GM12878 (cell line): ENCODE measurements at regions not wholly inside any gene's neighbourhood (a gene's known extent, or its start where the extent isn't known, plus 50 kb on each side); places are given as distances from the start of the nearest gene placed in this dataset.

Source experiments
- ATAC-seq: fragments of 200-7000 bp; cut with Tn5 transposase; 3 replicates; pipeline ENCODE4 v1.9.1; 2020; ENCODE audit warnings: mild to moderate bottlenecking, moderate library complexity
- BruUV-seq: library from RNA; stranded (reverse); fragments of 400-500 nt; replicated peaks from 2 replicates; lab custom pipeline; 2021; lab: Mats Ljungman, UMichigan
- CTCF ChIA-PET: fragments of 300-600 bp; sonication (Branson Sonifier 250); formaldehyde crosslinking; extraction: SDS; loops from one replicate; lab custom pipeline; 2021; ENCODE audit warnings: inconsistent platforms; lab: Yijun Ruan, JAX
- POLR2A ChIA-PET: fragments of 350-600 bp; formaldehyde crosslinking; extraction: SDS; loops from one replicate; lab custom pipeline; 2021; ENCODE audit warnings: inconsistent platforms; lab: Charles Lee
- RAD21 ChIA-PET: fragments of 300-600 bp; sonication (Branson Sonifier 250); formaldehyde crosslinking; loops from one replicate; lab custom pipeline; 2023; ENCODE audit warnings: antibody characterized with exemption; ENCODE audit not compliant: unreplicated experiment; lab: Charles Lee
- SMC1A ChIA-PET: fragments of 300-600 bp; sonication (Branson Sonifier 250); formaldehyde crosslinking; loops from one replicate; lab custom pipeline; 2023; ENCODE audit not compliant: unreplicated experiment, uncharacterized antibody; lab: Charles Lee
- DNase-seq: peaks from one replicate; pipeline ENCODE4 v3.0.0-alpha.2; 2011; ENCODE audit warnings: low read depth, low spot score
- FAIRE-seq: peaks from 3 replicates; lab custom pipeline; 2011; peaks lifted over from hg19 to GRCh38; lab: Jason Lieb, UNC
- H2AFZ ChIP-seq: 2 replicates; pipeline ENCODE4 v1.6.0; 2011; ENCODE audit warnings: low read depth, low read length, control low read depth; ENCODE audit not compliant: control insufficient read depth
- H3K27ac ChIP-seq: 2 replicates; pipeline ENCODE4 v1.5.1; 2011; ENCODE audit warnings: control low read depth; ENCODE audit not compliant: control insufficient read depth, insufficient read depth
- H3K27me3 ChIP-seq, 2 experiments: replicated peaks in 1 of 2; 2 replicates each; pipeline versions ENCODE4 v1.6.0 to v1.6.1; 2011; ENCODE audit warnings: low read length in 1 of 2; ENCODE audit not compliant: control insufficient read depth in 2 of 2, insufficient read depth in 2 of 2
- H3K36me3 ChIP-seq, 2 experiments: 2 replicates each; pipeline ENCODE4 v1.5.1; 2011; ENCODE audit warnings: low read length in 1 of 2; ENCODE audit not compliant: control insufficient read depth in 2 of 2, insufficient read depth in 2 of 2
- H3K4me1 ChIP-seq: 2 replicates; pipeline ENCODE4 v1.6.1; 2011; ENCODE audit warnings: mild to moderate bottlenecking, low read length, moderate library complexity, mixed read lengths; ENCODE audit not compliant: control insufficient read depth, insufficient read depth
- H3K4me2 ChIP-seq: 2 replicates; pipeline ENCODE4 v1.6.0; 2011; ENCODE audit warnings: control low read depth; ENCODE audit not compliant: control insufficient read depth, insufficient read depth
- H3K4me3 ChIP-seq: fragments of 200-600 bp; sonication (generic); 2 replicates; pipeline ENCODE4 v1.5.1; 2016
- H3K79me2 ChIP-seq: 2 replicates; pipeline ENCODE4 v1.6.0; 2011; ENCODE audit warnings: low read length; ENCODE audit not compliant: control insufficient read depth, insufficient read depth
- H3K9ac ChIP-seq: 2 replicates; pipeline ENCODE4 v1.8.0; 2011; ENCODE audit warnings: low read length, control low read depth, mixed read lengths; ENCODE audit not compliant: control insufficient read depth, insufficient read depth
- H3K9me3 ChIP-seq: replicated peaks from 3 replicates; pipeline ENCODE4 v1.5.1; 2011; ENCODE audit warnings: mild to moderate bottlenecking, low read length; ENCODE audit not compliant: control insufficient read depth, insufficient read depth
- H4K20me1 ChIP-seq: 2 replicates; pipeline ENCODE4 v1.6.0; 2011; ENCODE audit not compliant: control insufficient read depth, insufficient read depth
- BHLHE40 ChIP-seq, 2 experiments: fragments of 450-650 bp in 1 of 2; IDR thresholded peaks; 2 replicates each; pipeline ENCODE4 v1.6.1; 2011 to 2017; ENCODE audit warnings: low read depth in 2 of 2, borderline replicate concordance in 1 of 2, improper control_type of control experiment in 1 of 2, low read length in 1 of 2, mild to moderate bottlenecking in 1 of 2
- NFYB ChIP-seq: IDR thresholded peaks from 2 replicates; pipeline ENCODE4 v1.6.1; 2011; ENCODE audit warnings: low read depth, mild to moderate bottlenecking, low read length, improper control_type of control experiment, moderate library complexity; ENCODE audit not compliant: insufficient read depth
- SIX5 ChIP-seq: IDR thresholded peaks from 2 replicates; pipeline ENCODE4 v1.6.1; 2011; ENCODE audit warnings: mild to moderate bottlenecking, low read depth, low read length, moderate library complexity; ENCODE audit not compliant: severe bottlenecking
- TAF1 ChIP-seq: IDR thresholded peaks from 2 replicates; pipeline ENCODE4 v1.6.1; 2011; ENCODE audit warnings: mild to moderate bottlenecking, low read depth, low read length, borderline replicate concordance
- WGBS: methylation state at CpG from one replicate; pipeline ENCODE4 v1.1.6; 2016; ENCODE audit warnings: low lambda C conversion rate; ENCODE audit not compliant: insufficient replicate concordance, insufficient coverage; ENCODE audit errors: missing lambda C conversion rate; 5-methylcytosine and 5-hydroxymethylcytosine counted together
- in situ Hi-C: fragments of 300-500 bp; cut with MboI; formaldehyde crosslinking; loops from 9 replicates; pipeline ENCODE4 v1.14.3; 2018; ENCODE audit warnings: mixed read lengths
- intact Hi-C: fragments of 100-400 bp; cut with micrococcal nuclease; formaldehyde crosslinking; loops from one replicate; pipeline ENCODE4 v1.14.2; 2022; ENCODE audit not compliant: unreplicated experiment
- TF ChIP-seq, protein P1 (sequence below): IDR thresholded peaks from 2 replicates; pipeline ENCODE4 v1.6.1; 2012; ENCODE audit warnings: mild to moderate bottlenecking, low read depth, low read length
- TF ChIP-seq, protein P2 (sequence below): fragments of 450-650 bp; formaldehyde crosslinking; IDR thresholded peaks from 2 replicates; pipeline ENCODE4 v1.4.0; 2022; ENCODE audit warnings: mild to moderate bottlenecking, moderate library complexity
- TF ChIP-seq, protein P3 (sequence below): IDR thresholded peaks from 2 replicates; pipeline ENCODE4 v1.6.1; 2011; ENCODE audit warnings: borderline replicate concordance, low read depth, mild to moderate bottlenecking, moderate library complexity, low read length; ENCODE audit not compliant: insufficient read depth, poor library complexity, severe bottlenecking

GRCh38 chr20:40481743-40482458 lies 207.1 kb downstream of the MAFB start:
- CTCF ChIA-PET: no interaction called here
- no peak for TF ChIP-seq SIX5
- TF ChIP-seq, protein P1, sequence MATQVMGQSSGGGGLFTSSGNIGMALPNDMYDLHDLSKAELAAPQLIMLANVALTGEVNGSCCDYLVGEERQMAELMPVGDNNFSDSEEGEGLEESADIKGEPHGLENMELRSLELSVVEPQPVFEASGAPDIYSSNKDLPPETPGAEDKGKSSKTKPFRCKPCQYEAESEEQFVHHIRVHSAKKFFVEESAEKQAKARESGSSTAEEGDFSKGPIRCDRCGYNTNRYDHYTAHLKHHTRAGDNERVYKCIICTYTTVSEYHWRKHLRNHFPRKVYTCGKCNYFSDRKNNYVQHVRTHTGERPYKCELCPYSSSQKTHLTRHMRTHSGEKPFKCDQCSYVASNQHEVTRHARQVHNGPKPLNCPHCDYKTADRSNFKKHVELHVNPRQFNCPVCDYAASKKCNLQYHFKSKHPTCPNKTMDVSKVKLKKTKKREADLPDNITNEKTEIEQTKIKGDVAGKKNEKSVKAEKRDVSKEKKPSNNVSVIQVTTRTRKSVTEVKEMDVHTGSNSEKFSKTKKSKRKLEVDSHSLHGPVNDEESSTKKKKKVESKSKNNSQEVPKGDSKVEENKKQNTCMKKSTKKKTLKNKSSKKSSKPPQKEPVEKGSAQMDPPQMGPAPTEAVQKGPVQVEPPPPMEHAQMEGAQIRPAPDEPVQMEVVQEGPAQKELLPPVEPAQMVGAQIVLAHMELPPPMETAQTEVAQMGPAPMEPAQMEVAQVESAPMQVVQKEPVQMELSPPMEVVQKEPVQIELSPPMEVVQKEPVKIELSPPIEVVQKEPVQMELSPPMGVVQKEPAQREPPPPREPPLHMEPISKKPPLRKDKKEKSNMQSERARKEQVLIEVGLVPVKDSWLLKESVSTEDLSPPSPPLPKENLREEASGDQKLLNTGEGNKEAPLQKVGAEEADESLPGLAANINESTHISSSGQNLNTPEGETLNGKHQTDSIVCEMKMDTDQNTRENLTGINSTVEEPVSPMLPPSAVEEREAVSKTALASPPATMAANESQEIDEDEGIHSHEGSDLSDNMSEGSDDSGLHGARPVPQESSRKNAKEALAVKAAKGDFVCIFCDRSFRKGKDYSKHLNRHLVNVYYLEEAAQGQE: no peak
- no peak for TF ChIP-seq TAF1
- TF ChIP-seq NFYB: no peak
- TF ChIP-seq BHLHE40 (IDR thresholded peaks at IDR 0.05; ENCODE audit: borderline replicate concordance in 1 of 2, low read depth in 2 of 2, low read length in 1 of 2): no peak
- TF ChIP-seq, protein P2, sequence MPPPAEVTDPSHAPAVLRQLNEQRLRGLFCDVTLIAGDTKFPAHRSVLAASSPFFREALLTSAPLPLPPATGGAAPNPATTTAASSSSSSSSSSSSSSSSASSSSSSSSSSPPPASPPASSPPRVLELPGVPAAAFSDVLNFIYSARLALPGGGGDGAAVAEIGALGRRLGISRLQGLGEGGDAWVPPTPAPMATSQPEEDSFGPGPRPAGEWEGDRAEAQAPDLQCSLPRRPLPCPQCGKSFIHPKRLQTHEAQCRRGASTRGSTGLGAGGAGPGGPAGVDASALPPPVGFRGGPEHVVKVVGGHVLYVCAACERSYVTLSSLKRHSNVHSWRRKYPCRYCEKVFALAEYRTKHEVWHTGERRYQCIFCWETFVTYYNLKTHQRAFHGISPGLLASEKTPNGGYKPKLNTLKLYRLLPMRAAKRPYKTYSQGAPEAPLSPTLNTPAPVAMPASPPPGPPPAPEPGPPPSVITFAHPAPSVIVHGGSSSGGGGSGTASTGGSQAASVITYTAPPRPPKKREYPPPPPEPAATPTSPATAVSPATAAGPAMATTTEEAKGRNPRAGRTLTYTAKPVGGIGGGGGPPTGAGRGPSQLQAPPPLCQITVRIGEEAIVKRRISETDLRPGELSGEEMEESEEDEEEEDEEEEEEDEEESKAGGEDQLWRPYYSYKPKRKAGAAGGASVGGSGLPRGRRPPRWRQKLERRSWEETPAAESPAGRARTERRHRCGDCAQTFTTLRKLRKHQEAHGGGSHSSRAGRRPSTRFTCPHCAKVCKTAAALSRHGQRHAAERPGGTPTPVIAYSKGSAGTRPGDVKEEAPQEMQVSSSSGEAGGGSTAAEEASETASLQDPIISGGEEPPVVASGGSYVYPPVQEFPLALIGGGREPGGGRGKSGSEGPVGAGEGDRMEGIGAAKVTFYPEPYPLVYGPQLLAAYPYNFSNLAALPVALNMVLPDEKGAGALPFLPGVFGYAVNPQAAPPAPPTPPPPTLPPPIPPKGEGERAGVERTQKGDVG (CRISPR knock-in tag): no peak
- TF ChIP-seq, protein P3, sequence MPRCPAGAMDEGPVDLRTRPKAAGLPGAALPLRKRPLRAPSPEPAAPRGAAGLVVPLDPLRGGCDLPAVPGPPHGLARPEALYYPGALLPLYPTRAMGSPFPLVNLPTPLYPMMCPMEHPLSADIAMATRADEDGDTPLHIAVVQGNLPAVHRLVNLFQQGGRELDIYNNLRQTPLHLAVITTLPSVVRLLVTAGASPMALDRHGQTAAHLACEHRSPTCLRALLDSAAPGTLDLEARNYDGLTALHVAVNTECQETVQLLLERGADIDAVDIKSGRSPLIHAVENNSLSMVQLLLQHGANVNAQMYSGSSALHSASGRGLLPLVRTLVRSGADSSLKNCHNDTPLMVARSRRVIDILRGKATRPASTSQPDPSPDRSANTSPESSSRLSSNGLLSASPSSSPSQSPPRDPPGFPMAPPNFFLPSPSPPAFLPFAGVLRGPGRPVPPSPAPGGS: no peak
- 15% methylated on average over 7 of the region's 7 CpGs for WGBS
- in situ Hi-C loops (no loop called here), intact Hi-C loops (no loop called here)
- no peak overlapping the region for H2AFZ ChIP-seq
- no peaks in the 10 kb centered on the region for H3K27me3 ChIP-seq
- H3K9me3 ChIP-seq: no peaks in the 10 kb centered on the region
- FAIRE-seq: no peak
- POLR2A ChIA-PET: no interaction called here
- no peak overlapping the region for H3K9ac ChIP-seq
- SMC1A ChIA-PET: no interaction called here
- no peaks in the 10 kb centered on the region for H3K4me1 ChIP-seq
- H3K4me2 ChIP-seq: no peak overlapping the region
- no peak for DNase-seq
- H3K27ac ChIP-seq: no peak overlapping the region
- no peak for ATAC-seq
- no peaks in the 10 kb centered on the region for H3K36me3 ChIP-seq
- H3K4me3 ChIP-seq: no peak overlapping the region
- RAD21 ChIA-PET: no interaction called here
- no peaks in the 10 kb centered on the region for H3K79me2 ChIP-seq
- no TSS peak for BruUV-seq
- H4K20me1 ChIP-seq: no peaks in the 10 kb centered on the region
